ENCODE measurements at regions not wholly inside any gene's neighbourhood (a gene's known extent, or its start where the extent isn't known, plus 50 kb on each side); places are given as distances from the start of the nearest gene placed in this dataset.

DNA sequence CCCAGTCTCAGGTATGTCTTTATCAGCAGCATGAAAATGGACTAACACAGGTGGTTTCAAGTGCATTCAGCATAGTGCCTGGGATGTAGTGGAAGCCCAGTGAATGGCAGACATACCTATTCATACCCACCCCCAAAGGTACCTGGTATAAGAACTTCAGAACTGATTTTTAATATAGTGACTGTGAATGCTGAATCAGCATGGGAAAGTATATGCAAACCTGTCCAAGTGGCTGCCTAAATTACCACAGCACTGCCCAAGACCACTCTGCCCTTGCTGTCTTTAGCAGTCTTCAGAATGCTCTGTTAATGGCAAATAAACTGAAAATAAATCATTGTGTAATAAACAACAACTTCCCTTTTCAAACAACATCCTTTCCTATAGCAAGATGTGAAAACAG lies 312.1 kb downstream of the GPAM start:
- TF ChIP-seq POLR2A (IDR thresholded peaks at IDR 0.05), result no peak
- TF ChIP-seq, protein P1, sequence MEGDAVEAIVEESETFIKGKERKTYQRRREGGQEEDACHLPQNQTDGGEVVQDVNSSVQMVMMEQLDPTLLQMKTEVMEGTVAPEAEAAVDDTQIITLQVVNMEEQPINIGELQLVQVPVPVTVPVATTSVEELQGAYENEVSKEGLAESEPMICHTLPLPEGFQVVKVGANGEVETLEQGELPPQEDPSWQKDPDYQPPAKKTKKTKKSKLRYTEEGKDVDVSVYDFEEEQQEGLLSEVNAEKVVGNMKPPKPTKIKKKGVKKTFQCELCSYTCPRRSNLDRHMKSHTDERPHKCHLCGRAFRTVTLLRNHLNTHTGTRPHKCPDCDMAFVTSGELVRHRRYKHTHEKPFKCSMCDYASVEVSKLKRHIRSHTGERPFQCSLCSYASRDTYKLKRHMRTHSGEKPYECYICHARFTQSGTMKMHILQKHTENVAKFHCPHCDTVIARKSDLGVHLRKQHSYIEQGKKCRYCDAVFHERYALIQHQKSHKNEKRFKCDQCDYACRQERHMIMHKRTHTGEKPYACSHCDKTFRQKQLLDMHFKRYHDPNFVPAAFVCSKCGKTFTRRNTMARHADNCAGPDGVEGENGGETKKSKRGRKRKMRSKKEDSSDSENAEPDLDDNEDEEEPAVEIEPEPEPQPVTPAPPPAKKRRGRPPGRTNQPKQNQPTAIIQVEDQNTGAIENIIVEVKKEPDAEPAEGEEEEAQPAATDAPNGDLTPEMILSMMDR (IDR thresholded peaks at IDR 0.05), result no peak

Measured in lower leg skin (tissue), 3 donors.